Neural cell (in vitro differentiated cells): ENCODE measurements at regions not wholly inside any gene's neighbourhood (a gene's known extent, or its start where the extent isn't known, plus 50 kb on each side); places are given as distances from the start of the nearest gene placed in this dataset.

Experiments used
- H2AFZ ChIP-seq: fragments of 200-600, 300-800 bp; sonication (generic), shearing (Covaris generic); 2 replicates; pipeline ENCODE4 v1.6.0; 2014; ENCODE audit warnings: low read depth, mild to moderate bottlenecking, antibody characterized with exemption, low read length, moderate library complexity
- H3F3A ChIP-seq: fragments of 200-600 bp; shearing (Covaris generic); 2 replicates; pipeline ENCODE4 v1.6.1; 2016; ENCODE audit warnings: mild to moderate bottlenecking, moderate library complexity, mixed read lengths, antibody characterized with exemption, low read length; ENCODE audit not compliant: insufficient read depth, poor library complexity, severe bottlenecking
- H3K27ac ChIP-seq: fragments of 200-600, 300-800 bp; sonication (generic), shearing (Covaris generic); 2 replicates; pipeline ENCODE4 v1.5.1; 2014; ENCODE audit warnings: mild to moderate bottlenecking, low read length, moderate library complexity
- H3K27me3 ChIP-seq: fragments of 300-800, 200-600 bp; sonication (generic), shearing (Covaris generic); 2 replicates; pipeline ENCODE4 v1.6.0; 2014; ENCODE audit warnings: mild to moderate bottlenecking, low read depth, low read length, moderate library complexity; ENCODE audit not compliant: insufficient read depth
- H3K36me3 ChIP-seq: fragments of 300-800, 200-600 bp; sonication (generic), shearing (Covaris generic); 2 replicates; pipeline ENCODE4 v1.5.1; 2014; ENCODE audit warnings: mild to moderate bottlenecking, antibody characterized with exemption, low read length, moderate library complexity; ENCODE audit not compliant: insufficient read depth
- H3K4me2 ChIP-seq: fragments of 300-800, 200-600 bp; sonication (generic), shearing (Covaris generic); 2 replicates; pipeline ENCODE4 v1.6.0; 2014; ENCODE audit warnings: mild to moderate bottlenecking, low read length
- H3K4me3 ChIP-seq: fragments of 300-800, 200-600 bp; sonication (generic), shearing (Covaris generic); 2 replicates; pipeline ENCODE4 v1.5.1; 2014; ENCODE audit warnings: mild to moderate bottlenecking, low read length, moderate library complexity
- H3K79me2 ChIP-seq: fragments of 200-600 bp; shearing (Covaris generic); replicated peaks from 2 replicates; pipeline ENCODE4 v1.6.0; 2014; ENCODE audit warnings: mild to moderate bottlenecking, low read length, moderate library complexity; ENCODE audit not compliant: insufficient read depth
- H3K9ac ChIP-seq: fragments of 300-800, 200-600 bp; sonication (generic), shearing (Covaris generic); 2 replicates; pipeline ENCODE4 v1.6.1; 2016; ENCODE audit warnings: mild to moderate bottlenecking, low read length, mixed read lengths
- H3K9me2 ChIP-seq: fragments of 200-600 bp; shearing (Covaris generic); 2 replicates; pipeline ENCODE4 v1.6.1; 2016; ENCODE audit warnings: mild to moderate bottlenecking, low read length, mixed read lengths; ENCODE audit not compliant: insufficient read depth
- H3K9me3 ChIP-seq: fragments of 200-600, 300-800 bp; sonication (generic), shearing (Covaris generic); 2 replicates; pipeline ENCODE4 v1.6.1; 2016; ENCODE audit warnings: mild to moderate bottlenecking, mixed run types, low read length, moderate library complexity, mixed read lengths
- H4K20me1 ChIP-seq: fragments of 200-600 bp; shearing (Covaris generic); 2 replicates; pipeline ENCODE4 v1.6.1; 2016; ENCODE audit warnings: mild to moderate bottlenecking, mixed run types; ENCODE audit not compliant: insufficient read depth
- CTCF ChIP-seq: fragments of 450-650 bp; IDR thresholded peaks from 2 replicates; pipeline ENCODE4 v1.5.1; 2014; ENCODE audit warnings: antibody characterized with exemption, mild to moderate bottlenecking, moderate library complexity; ENCODE audit not compliant: poor library complexity, severe bottlenecking
- EP300 ChIP-seq: fragments of 450-650 bp; conservative IDR thresholded peaks from 2 replicates; pipeline ENCODE4 v1.6.1; 2014; ENCODE audit warnings: antibody characterized with exemption, mild to moderate bottlenecking, moderate library complexity; ENCODE audit not compliant: poor library complexity, severe bottlenecking
- EZH2 ChIP-seq: fragments of 200-600, 300-800 bp; shearing (Covaris generic), sonication (generic); IDR thresholded peaks from 2 replicates; pipeline ENCODE4 v1.6.1; 2014; ENCODE audit warnings: antibody characterized with exemption, low read length, borderline replicate concordance, mild to moderate bottlenecking; ENCODE audit not compliant: insufficient read depth, poor library complexity, severe bottlenecking
- MXI1 ChIP-seq: fragments of 450-650 bp; conservative IDR thresholded peaks from 2 replicates; pipeline ENCODE4 v1.6.1; 2014; ENCODE audit warnings: antibody characterized with exemption, mild to moderate bottlenecking; ENCODE audit not compliant: poor library complexity, severe bottlenecking
- POLR2AphosphoS5 ChIP-seq: IDR thresholded peaks from 2 replicates; pipeline ENCODE4 v1.6.1; 2012
- RAD21 ChIP-seq: fragments of 450-650 bp; conservative IDR thresholded peaks from 2 replicates; pipeline ENCODE4 v1.6.1; 2014; ENCODE audit warnings: antibody characterized with exemption, mild to moderate bottlenecking, moderate library complexity
- REST ChIP-seq: IDR thresholded peaks from 2 replicates; pipeline ENCODE4 v1.6.1; 2012; ENCODE audit warnings: borderline replicate concordance
- SMC3 ChIP-seq: fragments of 450-650 bp; conservative IDR thresholded peaks from 2 replicates; pipeline ENCODE4 v1.6.1; 2014; ENCODE audit warnings: antibody characterized with exemption, mild to moderate bottlenecking, moderate library complexity; ENCODE audit not compliant: poor library complexity
- TAF1 ChIP-seq: IDR thresholded peaks from 2 replicates; pipeline ENCODE4 v1.6.1; 2012; ENCODE audit warnings: low read depth

GRCh38 chr3:76812649-76813242, 227.2 kb upstream of the ROBO2 start:
- Histone ChIP-seq H3K9me3 (no peaks in the 10 kb centered on the region), H3K9me2 (no peaks in the 10 kb centered on the region), H3K27ac (no peak overlapping the region), H3K27me3 (no peaks in the 10 kb centered on the region), H3K36me3 (no peaks in the 10 kb centered on the region), H3K4me2 (no peak overlapping the region), H4K20me1 (no peaks in the 10 kb centered on the region), H3K4me3 (no peak overlapping the region), H3K79me2 (no peaks in the 10 kb centered on the region), H3K9ac (no peak overlapping the region), H2AFZ (no peak overlapping the region), H3F3A (peaks cover 11% of the 10 kb centered on the region)
- no peak for TF ChIP-seq MXI1
- no peak for TF ChIP-seq TAF1
- no peak for TF ChIP-seq SMC3
- no peak for TF ChIP-seq REST
- TF ChIP-seq CTCF, result no peak
- TF ChIP-seq RAD21, result no peak
- no peak for TF ChIP-seq POLR2AphosphoS5
- no peak for TF ChIP-seq EP300
- no peak for TF ChIP-seq EZH2

- Histone ChIP-seq H3K4me3 (no peak overlapping the region), H3K36me3 (no peaks in the 10 kb centered on the region), H3K9me2 (no peaks in the 10 kb centered on the region), H3K27me3 (no peaks in the 10 kb centered on the region), H4K20me1 (no peaks in the 10 kb centered on the region), H3F3A (peaks cover 11% of the 10 kb centered on the region), H3K9ac (no peak overlapping the region), H3K4me2 (no peak overlapping the region), H2AFZ (no peak overlapping the region), H3K79me2 (no peaks in the 10 kb centered on the region), H3K27ac (no peak overlapping the region), H3K9me3 (no peaks in the 10 kb centered on the region)
- no peak for TF ChIP-seq EZH2
- no peak for TF ChIP-seq EP300
- TF ChIP-seq MXI1, result no peak
- no peak for TF ChIP-seq REST
- no peak for TF ChIP-seq POLR2AphosphoS5
- TF ChIP-seq CTCF, result no peak
- TF ChIP-seq TAF1, result no peak
- TF ChIP-seq SMC3, result no peak
- TF ChIP-seq RAD21, result no peak
These were observed 224.3 kb upstream of the ROBO2 start for GRCh38 chr3:76815561-76815960.
